WI38 (cell line): ENCODE measurements at regions not wholly inside any gene's neighbourhood (a gene's known extent, or its start where the extent isn't known, plus 50 kb on each side); places are given as distances from the start of the nearest gene placed in this dataset.
"Not testable (repeated sequence)": the region's sequence is repeated elsewhere in the genome, so short reads cannot be mapped to it uniquely, and the experiment has no call there.

Experiments used
- H3K4me3 ChIP-seq: 2 replicates; pipeline ENCODE4 v1.5.1; 2011; ENCODE audit warnings: low read depth, mild to moderate bottlenecking, control low read depth, low read length
- TF ChIP-seq, protein P1 (sequence below): IDR thresholded peaks from 2 replicates; pipeline ENCODE4 v1.5.1; 2012; ENCODE audit warnings: low read depth, mild to moderate bottlenecking, control low read depth, low read length

DNA sequence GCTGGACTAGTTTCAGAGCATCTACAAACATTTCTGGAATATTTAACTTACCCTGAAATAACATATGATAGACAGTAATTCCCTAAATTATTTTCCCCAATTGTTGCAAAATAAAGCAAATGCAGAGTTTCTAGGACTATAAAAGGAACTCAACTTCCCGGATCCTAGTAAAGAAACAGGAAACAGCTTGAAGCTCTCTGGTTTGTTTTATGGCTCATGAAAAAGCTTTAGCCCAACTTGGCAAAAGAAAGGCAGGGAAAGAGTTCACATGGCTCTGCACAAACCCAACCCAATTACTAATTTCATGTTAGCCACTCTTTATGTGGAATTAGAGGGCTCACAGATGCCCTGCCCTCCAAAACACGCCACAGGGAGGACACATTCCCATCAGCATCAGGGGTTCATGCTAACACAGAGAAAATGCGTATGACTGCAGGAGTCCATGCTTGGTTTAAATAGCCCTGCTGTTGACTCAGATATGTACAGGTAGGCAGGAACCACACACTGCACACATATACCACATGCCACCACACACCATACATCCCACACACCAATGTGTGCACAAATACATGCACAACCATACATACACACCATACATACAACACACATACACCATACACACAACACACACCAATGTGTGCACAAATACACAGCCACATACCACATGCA lies 81.2 kb upstream of the FBXO28 start:
- H3K4me3 ChIP-seq: not testable (repeated sequence)

DNA sequence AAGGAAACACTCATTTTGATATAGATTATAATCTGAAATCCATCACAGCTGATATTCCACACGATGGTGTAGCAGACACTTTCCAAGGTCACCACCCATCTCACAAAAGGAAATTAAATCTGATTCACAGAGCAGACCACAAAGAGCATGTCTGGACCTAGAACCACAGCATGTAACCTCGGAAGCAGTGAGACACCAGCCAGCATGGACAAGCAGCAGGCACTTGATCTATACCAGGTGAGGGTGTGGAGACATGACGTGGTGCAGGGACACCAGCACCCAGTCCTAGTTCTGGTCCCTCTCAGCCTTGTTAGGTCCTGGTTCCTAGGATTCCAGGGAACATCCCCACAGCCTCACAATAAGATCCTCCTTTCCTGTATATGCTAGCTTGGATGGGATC lies 81.9 kb upstream of the FBXO28 start:
- H3K4me3 ChIP-seq: not testable (repeated sequence)

DNA sequence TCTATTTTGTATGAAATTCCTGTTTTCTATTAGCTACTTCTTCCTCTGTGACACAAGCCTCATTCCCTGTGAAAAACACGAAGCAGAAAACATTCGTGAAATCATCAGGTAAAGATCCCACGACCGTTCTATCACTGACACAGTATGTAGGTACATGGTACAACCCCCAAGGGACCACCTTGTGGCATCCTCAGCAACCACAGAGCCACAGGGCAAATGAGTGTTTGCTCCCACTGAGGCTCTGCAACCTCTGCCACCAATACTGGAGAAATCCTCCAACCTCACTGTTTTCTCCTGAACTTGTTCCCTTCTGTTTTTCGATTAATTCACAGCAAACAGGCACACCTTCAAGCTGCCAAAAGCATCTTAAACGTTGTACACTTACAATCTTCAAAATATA lies 83.7 kb upstream of the FBXO28 start:
- H3K4me3 ChIP-seq: not testable (repeated sequence)

DNA sequence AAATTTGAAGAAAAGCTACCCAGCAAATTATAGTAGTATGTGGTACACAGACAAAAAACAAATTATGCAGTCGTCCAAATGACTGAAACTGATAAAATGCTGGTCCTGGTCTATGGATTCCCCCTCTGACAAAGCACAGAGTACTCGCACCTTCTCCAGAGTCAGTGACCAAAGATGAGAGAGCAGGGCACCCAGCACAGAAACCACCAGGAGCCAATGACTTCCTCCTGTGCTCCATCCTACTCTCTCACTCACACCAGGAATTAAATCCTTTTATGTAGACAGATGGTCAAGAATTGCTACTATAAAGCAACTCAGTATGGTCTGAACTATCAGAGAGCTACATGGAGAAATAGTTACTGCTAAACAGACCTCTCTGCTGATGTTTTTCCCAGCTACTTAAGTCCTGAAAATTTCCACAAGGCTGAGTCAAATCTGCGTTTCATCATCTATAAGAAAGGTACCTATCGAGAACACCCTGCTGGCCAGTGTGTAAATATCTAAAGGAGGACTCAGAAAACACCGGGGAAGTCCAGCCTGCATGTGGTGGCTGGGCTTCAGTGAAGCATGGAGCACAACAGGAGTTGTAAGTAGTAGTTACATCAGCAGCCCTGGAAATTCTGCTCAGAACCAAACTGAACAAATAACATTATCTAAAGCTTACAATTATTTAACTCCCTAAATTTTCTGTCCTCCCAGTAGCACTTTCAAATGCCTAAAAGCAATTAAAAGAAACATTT lies 84.5 kb upstream of the FBXO28 start:
- H3K4me3 ChIP-seq: not testable (repeated sequence)

DNA sequence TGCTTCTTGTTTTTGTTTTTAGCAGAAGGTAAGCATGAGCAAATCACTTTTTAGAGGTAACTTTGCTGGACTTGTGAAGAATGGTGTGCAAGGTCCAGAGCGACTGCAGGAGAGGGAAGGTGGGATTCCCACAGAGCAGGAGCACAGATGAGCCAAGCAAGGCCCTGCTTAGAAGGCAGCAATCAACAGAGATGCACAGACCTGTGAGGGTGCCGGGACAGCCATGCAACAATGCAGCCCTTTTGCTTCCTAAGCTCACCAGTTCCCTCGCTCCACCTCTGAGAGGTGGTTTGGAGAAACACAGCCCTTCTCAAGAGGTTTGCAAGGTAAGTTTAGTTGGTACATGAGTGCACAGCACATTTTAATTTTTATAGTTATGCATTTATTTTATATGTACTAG lies 85.1 kb upstream of the FBXO28 start:
- not testable (repeated sequence) for H3K4me3 ChIP-seq

DNA sequence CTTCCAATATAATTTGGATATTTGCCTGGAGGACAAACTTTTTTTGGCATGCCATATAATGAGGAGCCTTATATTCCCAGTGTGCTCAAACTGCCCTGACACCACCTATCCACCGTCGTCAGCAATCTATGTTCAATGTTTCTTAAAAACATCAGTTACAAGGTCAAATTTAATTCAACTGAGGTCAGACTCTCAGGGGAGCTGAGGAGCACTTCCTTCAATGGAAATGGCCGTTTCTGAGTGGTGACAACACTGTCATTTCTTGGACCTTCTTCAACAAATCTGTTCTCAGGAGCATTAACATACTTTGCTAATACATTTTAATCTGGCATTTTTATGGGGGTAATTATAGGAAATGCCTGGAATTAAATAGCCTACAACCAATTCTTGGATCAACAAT lies 90.8 kb upstream of the FBXO28 start:
- H3K4me3 ChIP-seq: not testable (repeated sequence)

DNA sequence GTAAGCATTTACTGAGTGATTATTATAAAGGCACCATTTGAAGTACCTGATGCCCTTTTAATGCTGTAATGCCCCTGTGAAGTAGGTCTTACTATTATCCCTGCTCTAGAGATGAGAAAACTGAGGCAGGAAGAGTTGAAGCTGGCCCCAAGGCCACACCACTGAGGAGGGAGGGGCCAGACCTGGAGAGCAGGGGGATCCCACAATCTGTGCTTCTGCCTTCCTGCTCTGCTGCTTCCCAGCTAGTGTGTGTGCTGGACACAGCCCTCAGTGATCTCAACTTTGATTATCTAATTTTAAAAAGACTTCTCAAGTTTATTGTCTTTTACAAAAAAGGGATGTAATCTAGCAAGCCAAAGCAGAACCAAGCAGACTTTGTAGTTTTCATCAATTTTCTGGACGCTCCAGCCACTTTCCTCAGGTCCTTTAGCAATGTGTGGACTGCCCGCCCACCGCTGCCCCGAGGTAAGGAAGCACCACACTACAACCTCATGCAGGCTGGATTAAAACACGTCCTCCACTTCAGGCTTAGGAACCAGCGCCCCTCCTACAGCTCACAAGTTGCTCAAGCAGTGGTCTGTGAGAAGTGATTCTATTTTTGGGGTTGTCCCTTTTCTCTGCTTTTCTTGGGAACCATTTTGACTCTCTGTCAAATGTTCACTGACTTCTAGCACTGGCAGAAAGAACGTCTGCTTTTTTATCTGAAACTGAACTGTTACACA lies 91.5 kb upstream of the FBXO28 start:
- H3K4me3 ChIP-seq: not testable (repeated sequence)

DNA sequence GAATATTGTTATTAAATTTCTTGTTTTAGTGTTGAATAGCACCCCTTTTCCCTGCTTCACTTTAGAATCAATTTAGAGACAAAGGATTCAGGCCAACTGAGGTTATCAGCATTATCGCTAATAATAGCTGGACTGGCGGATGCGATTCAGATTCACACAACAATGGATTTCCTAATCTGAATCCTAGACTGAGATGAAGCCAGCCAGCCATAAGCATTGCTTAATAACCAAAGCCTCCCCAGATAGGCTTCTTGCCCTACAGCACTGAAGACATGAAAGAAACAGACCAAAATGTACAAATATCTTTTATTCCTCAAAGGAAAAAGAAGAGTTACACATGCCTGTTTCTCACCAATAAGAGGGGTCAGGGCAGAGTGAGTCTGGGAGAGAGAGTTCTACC lies 94.0 kb upstream of the FBXO28 start:
- H3K4me3 ChIP-seq: not testable (repeated sequence)

DNA sequence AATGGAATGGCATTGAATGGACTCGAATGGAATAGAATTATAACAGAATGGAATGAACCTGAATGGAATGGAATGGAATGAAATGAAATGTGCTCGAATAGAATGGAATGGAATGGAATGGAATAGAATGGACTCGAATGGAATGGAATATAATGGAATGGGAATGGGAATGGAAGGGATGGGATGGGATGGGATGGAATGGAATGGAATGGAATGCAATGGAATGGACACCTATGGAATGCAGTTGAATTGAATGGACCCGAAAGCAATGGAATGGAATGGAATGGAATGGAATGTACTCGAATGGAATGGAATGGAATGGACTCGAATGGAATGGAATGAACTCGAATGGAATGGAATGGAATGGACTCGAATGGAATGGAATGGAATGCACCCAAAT lies 98.1 kb upstream of the FBXO28 start:
- not testable (repeated sequence) for H3K4me3 ChIP-seq

DNA sequence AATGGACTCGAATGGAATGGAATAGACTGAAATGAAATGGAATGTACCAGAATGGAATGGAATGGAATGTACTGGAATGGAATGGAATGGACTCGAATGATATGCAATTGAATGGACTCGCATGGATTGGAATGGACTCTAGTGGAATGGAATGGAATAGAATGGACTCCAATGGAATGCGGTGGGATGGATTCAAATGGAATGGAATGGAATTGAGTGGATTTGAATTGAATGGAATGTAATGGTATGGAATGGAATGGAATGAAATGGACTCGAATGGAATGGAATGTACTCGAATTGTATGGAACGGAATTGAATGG lies 99.6 kb upstream of the FBXO28 start:
- TF ChIP-seq, protein P1, sequence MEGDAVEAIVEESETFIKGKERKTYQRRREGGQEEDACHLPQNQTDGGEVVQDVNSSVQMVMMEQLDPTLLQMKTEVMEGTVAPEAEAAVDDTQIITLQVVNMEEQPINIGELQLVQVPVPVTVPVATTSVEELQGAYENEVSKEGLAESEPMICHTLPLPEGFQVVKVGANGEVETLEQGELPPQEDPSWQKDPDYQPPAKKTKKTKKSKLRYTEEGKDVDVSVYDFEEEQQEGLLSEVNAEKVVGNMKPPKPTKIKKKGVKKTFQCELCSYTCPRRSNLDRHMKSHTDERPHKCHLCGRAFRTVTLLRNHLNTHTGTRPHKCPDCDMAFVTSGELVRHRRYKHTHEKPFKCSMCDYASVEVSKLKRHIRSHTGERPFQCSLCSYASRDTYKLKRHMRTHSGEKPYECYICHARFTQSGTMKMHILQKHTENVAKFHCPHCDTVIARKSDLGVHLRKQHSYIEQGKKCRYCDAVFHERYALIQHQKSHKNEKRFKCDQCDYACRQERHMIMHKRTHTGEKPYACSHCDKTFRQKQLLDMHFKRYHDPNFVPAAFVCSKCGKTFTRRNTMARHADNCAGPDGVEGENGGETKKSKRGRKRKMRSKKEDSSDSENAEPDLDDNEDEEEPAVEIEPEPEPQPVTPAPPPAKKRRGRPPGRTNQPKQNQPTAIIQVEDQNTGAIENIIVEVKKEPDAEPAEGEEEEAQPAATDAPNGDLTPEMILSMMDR: no peak
- no peak overlapping the region for H3K4me3 ChIP-seq

DNA sequence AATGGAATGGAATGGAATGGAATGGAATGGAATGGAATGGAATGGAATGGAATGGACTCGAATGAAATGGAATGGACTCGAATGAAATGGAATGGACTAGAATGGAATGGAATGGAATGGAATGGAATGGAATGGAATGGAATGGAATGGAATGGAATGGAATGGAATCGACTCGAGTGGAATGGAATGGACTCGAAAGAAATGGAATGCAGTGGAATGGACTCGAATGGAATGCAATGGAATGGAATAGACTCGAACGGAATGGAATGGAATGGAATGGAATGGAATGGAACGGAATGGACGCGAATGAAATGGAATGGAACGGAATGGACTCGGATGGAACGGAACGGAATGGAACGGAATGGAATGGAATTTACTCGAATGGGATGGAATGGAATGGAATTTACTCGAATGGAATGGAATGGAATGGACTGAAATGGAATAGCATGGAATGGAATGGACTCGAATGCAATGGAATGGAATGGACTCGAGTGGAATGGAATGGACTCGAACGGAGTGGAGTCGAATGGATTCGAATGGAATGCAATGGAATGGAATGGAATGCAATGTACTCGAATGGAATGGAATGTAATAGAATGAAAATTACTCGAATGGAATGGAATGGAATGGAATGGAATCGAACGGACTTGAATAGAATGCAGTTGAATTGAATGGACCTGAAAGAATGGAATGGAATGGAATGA lies 100.1 kb upstream of the FBXO28 start:
- H3K4me3 ChIP-seq: not testable (repeated sequence)

DNA sequence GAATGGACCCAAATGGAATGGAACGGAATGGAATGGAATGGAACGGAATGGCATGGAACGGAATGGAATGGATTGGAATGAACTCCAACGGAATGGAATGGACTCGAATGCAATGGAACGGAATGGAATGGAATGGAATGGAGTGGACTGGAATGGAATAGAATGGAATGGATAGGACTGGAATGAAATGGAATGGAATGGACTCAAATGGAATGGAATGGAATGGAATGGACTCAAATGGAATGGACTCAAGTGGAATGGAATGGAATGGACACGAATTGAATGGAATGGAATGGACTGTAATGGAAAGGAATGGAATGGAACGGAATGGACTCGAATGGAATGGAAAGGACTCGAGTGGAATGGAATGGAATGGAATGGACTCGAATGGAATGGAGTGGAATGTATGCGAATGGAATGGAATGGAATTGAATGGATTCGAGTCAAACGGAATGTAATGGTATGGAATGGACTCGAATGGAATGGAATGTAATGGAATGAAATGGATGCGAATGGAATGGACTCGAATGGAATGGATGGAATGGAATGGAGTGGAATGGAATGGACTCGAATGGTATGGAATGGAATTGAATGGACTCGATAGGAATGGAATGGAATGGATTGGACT lies 101.0 kb upstream of the FBXO28 start:
- H3K4me3 ChIP-seq: not testable (repeated sequence)

DNA sequence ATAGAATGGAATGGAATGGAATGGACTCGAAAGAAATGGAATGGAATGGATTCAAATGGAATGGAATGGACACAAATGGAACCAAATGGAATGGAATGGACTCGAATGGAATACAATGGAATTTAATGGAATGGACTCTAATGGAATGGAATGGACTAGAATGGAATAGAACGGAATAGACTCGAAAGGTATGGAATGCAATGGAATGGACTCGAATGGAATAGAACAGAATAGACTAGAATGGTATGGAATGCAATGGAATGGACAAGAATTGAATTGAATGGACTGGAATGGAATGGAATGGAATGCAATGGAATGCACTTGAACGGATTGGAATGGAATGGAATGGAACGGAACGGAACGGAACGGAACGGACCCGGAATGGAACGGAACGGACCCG lies 101.7 kb upstream of the FBXO28 start:
- H3K4me3 ChIP-seq: not testable (repeated sequence)

DNA sequence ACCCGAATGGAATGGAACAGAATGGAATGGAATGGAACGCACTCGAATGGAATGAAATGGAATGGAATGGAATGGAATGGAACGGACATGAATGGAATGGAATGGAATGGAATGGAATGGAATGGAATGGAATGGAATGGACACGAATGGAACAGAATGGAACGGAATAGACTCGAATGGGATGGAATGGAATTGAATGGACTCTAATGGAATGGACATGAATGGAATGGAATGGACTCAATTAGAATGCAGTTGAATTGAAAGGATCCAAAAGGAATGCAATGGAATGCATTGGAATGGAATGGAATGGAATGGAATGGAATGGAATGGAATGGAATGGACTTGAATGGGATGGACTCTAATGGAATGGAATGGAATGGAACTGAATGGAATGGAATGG lies 102.2 kb upstream of the FBXO28 start:
- H3K4me3 ChIP-seq: not testable (repeated sequence)

DNA sequence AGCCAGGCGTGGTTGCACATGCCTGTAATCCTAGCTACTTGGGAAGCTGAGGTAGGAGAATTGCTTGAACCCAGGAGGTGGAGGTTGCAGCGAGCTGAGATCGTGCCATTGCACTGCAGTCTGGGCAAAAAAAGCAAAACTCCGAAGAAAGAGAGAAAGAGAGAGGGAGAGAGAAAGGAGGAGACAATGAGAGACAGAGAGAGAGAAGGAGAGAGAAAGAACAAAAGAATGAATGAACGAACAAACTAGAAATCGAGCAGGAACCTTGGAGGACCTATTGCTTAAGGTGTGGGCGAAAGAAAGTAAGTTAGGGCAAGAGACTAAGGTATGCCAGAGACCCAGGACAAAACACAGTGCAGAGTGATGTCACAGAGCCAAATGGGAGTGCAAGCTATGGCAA lies 102.8 kb upstream of the FBXO28 start:
- not testable (repeated sequence) for H3K4me3 ChIP-seq

DNA sequence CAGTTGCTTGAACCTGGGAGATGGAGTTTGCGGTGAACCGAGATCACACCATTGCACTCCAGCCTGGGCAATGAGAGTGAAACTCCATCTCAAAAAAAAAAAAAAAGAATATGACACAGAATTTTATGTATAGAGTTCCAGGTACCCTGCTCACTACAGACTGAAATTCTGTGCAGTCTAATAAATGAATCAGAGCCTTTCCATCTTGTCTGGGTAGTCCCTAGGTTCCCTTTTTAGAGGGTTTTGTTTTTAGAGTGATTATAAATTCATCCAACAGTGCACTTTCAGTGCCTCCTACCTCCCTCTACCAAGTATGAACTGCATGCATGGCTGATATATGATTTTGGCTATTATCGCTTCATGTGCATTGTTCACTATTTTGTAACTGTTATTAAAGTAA lies 107.9 kb upstream of the FBXO28 start:
- H3K4me3 ChIP-seq: not testable (repeated sequence)

DNA sequence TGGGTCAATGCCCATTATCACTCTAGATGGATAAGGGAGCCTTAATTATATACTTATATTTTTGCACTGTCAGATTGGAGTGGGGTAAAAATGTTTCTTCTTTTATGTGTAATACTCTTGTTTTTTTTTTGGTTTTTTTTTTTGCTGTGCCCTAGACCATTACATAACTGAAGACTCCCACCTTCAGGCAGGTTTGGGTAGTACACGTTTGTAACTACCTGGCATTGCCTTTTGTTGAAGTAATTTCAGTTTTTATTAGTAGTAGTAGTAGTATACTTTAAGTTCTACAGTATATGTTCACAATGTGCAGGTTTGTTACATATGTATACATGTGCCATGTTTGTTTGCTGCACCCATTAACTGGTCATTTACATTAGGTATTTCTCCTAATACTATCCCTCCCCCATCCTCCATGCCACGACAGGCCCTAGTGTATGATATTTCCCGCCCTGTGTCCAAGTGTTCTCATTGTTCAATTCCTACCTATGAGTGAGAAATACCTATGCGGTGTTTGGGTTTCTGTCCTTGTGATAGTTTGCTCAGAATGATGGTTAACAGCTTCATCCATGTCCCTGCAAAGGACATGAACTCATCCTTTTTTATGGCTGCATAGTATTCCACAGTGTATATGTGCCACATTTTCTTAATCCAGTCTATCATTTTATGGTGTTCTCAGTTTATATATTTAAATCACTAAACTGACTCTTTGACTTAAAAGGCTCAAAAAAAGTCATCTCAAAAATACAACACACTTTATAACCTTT lies 109.2 kb upstream of the FBXO28 start:
- H3K4me3 ChIP-seq: not testable (repeated sequence)

DNA sequence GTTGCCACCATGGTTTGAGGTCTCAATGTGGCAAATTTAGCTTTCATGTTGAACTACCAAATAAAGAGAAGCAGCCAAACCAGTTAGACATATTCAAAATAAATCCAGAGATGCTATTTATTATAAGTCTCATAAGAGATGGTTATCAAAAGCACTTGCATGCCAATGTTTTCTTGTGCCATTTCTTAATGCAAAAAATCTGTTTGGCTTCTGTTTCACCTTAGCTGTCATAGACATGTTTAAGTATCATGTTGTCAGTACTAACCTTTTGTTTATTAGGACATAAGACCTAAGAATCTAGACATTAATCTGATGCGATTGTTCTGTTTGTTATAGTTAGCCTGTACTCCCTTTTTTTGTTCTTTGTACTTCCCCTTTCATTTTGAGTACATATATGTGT lies 110.0 kb upstream of the FBXO28 start:
- H3K4me3 ChIP-seq: not testable (repeated sequence)

DNA sequence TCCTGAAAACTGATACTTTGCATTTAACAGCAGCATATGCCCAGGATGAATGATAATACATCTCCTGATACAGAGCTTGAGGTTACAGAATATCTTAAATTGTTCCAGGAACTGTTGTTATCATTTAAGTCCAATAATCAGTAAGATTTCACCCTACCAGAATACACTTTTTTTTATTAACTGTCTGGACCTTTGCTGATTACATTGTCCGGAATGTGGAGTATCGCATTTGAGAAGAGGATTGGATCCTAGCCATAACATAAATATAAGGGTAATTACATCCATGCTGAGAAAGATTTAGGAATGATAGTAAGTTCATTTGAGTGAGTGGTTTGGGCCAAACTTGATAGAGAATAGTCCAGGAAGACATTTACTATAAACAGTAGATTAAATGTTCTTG lies 112.2 kb upstream of the FBXO28 start:
- not testable (repeated sequence) for H3K4me3 ChIP-seq
